LHCN-M2 (cell line): ENCODE measurements at regions not wholly inside any gene's neighbourhood (a gene's known extent, or its start where the extent isn't known, plus 50 kb on each side); places are given as distances from the start of the nearest gene placed in this dataset.

Experiments used
- DNase-seq: peaks from one replicate; pipeline ENCODE4 v3.0.0-alpha.2; 2012; ENCODE audit warnings: low read depth

DNA sequence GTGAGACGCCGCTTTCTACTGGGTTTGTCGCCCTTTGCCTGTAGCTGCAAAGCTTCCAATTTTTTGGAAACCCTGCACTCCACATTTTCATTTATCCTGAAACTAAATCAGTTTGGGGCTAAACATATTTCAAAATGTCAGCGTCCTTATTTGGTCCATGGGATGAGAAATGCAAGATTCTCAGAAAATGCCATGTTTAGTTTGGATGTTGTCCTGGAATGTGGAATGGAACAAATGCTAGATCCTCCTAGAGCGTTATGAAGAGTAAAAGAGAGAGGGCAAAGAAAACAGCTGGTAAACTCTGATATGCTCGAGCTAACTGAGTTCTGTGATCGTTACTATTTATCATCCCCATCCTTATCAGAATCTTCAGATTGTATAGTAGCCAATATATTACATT lies 236.9 kb downstream of the KLF6 start:
- DNase-seq = peak; percentile 32

- DNase-seq = no peak
These were observed 240.4 kb downstream of the KLF6 start for GRCh38 chr10:3544561-3544960.

- DNase-seq = peak; percentile 78
These were observed 242.8 kb downstream of the KLF6 start for GRCh38 chr10:3542185-3542611.

DNA sequence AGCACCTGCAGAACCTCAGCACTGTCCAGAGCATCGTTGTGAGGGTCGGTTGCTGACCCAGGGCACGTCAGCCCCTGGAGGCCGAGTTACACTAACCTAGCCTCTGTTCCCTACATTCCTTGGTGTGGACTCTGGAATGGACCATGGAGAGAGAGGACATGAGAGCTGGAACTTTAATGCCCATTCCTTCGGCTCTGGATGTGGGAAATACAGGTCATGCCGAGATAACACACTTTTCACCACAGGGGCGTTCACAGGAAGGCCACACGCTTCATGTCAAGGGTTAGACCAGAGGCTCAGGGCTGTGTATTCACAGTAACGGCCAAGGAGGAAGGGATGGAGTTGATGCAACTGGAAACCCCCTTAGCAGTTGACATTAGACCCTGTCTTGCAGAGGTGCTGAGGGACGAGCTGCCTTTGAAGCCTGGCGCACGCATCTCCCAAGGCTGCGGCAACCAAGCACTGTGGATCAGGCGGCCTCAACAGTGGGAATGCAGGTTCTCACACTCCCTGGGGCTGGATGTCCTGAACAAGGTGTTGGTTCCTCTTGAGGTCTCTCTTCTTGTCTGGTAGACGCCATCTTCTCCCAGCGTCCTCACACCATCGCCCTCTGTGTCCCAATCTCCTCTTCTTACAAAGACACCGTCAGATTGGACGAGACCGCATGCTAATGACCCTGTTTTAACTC lies 245.2 kb downstream of the KLF6 start:
- no peak for DNase-seq

- DNase-seq = peak; percentile 86
These were observed 246.1 kb downstream of the KLF6 start for GRCh38 chr10:3538656-3539531.

DNA sequence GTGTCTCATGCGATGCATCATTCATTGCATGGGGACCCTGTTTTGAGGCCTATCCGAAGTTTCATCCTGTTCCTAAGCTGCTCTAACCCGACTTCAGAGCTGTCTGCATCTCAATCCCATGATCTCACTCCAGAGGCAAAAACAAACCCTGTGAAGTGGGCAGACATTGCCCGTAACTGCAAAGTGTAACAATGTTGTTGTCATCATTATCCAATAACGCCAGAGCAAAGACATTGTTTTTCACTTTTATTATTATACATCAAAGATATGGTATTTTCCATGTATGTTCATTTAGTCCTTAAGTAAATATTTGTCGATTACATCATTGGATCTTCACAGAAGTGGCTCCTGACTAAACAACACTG lies 246.7 kb downstream of the KLF6 start:
- peak; percentile 12 for DNase-seq

DNA sequence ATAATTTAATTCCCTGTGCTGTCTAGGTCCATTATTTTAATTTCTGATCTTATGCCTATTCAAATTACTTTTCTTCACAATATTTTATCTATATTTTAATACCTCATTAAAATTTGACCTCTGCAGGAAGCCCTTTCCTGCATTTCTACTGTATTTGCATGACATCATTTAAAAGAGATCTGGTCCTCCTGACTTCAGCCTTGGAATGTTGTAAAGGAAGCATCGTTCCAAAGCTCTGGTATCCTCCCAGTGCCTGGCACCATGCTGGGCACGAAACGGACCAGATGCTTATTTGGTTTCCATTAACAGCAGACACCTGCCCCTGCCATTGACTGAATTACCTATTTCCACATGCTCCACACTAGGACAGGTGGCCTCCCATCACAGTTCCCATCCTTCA lies 247.5 kb downstream of the KLF6 start:
- DNase-seq = no peak

DNA sequence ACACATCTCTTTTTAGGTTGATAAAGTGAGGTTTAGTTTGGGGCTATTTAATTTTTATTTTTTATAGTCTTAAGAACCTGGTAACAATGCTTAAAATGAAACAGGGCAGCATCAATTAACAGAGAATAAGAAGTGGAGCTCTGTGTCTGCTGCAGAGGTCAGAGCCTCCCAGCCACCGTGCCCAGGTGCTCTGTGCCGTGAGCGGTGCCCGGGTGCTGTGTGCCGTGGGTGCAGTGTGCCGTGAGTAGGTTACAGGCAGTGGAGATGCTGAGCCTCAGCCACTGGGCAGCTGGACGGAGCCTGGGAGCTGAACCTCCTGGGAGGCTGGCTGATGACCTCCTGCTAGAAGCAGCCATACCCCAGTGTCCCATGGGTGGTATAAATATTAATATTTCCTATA lies 250.0 kb downstream of the KLF6 start:
- no peak for DNase-seq

DNA sequence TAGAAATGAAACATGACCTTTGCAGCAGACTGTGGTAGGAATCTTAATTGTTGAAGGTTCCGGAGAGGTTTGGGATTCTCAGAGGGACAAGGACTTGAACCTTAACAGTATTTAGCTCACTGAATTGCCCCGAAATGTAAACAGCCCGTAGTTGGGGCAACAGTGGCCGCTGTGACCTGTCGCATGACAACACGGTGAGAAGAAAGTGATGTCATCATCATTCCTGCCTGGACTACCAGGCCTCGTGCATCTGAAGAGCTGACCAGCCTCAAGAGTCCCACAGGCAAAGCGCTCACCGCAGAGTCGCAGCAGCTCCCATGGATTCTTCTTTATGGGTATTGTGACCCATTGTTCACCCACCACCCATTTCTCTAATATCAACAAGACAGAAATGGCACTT lies 250.6 kb downstream of the KLF6 start:
- DNase-seq = no peak

GRCh38 chr10:3533296-3533695 lies 251.7 kb downstream of the KLF6 start:
- no peak for DNase-seq

- peak; percentile 67 for DNase-seq
These were observed 252.4 kb downstream of the KLF6 start for GRCh38 chr10:3532644-3533043.

GRCh38 chr10:3531670-3532069 lies 253.3 kb downstream of the KLF6 start:
- no peak for DNase-seq

DNA sequence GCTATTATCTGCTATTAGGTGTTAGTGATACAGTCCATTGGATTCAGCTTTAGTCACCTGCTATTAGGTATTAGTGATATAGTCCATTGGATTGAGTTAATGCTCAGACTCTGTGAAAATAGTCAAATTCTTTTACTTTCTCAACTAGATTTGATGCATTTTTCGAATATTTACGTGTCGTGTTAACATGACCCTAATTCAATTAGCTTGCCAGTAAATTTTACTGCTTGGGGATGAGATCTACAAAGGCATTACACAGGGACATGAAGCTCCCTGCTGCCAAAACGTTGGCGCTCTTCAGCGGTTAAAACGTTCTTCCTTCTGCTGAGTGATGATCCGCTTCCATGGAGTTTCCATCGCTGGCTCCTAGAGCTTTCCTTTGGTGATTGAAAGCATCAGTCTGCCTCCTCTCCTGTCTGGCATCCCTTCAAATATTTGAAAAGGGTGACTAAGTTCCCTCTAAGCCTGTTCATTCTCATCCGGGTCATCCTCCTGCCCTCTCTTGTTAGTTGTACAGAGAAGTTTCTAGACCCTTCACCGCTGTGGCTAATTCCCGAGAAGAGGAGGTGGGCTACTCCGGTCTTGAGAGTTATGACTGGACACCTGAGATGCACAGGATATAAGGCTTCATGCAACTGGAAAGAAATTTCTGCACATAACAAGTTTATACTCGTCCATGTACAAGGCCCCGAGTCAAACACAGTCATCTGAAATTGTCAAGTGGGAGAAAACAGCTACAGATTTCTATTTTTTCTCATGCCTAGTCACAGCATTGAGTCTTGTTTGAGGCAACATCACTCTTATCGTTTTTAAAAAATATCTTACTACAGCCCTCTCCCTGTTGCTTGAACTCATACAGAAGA lies 254.0 kb downstream of the KLF6 start:
- peak; percentile 23 for DNase-seq

DNA sequence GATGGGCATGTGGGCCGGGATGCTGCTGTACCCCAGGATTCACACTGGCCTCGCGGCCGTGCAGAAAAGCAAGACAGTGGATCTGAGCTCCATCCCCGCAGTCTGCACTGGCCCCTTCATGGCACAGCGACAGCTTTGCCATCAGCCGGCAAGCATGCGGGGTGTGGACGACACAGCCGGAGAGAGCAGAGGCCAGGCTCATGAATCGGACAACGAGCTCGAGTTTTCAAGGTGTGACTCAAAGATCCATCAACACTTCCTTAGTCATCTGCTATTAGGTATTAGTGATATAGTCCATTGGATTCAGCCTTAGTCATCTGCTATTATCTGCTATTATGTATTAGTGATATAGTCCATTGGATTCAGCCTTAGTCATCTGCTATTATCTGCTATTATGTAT lies 254.7 kb downstream of the KLF6 start:
- no peak for DNase-seq

GRCh38 chr10:3529691-3530090 lies 255.3 kb downstream of the KLF6 start:
- DNase-seq = no peak

GRCh38 chr10:3528823-3529403 lies 256.1 kb downstream of the KLF6 start:
- DNase-seq = no peak

- no peak for DNase-seq
These were observed 256.7 kb downstream of the KLF6 start for GRCh38 chr10:3528271-3528670.

DNA sequence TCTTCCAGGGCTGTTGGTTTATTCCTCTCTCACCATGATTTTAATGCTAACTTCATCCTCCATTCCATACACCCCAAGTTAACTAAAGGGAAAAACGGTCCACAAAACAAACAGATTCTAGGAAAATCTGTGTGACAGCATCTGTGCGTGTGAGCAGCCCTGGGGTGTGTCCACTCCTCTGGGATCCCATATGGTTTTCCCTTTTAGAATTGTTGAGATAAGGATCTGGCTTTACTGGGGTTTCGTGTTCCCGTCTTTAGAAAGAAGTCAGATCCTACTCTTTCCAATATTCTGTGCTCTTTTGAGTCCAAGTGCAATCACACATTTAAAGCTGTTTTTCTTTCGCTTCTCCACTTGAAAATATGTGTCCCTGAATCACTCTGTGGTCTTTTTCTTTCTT lies 257.1 kb downstream of the KLF6 start:
- no peak for DNase-seq

DNA sequence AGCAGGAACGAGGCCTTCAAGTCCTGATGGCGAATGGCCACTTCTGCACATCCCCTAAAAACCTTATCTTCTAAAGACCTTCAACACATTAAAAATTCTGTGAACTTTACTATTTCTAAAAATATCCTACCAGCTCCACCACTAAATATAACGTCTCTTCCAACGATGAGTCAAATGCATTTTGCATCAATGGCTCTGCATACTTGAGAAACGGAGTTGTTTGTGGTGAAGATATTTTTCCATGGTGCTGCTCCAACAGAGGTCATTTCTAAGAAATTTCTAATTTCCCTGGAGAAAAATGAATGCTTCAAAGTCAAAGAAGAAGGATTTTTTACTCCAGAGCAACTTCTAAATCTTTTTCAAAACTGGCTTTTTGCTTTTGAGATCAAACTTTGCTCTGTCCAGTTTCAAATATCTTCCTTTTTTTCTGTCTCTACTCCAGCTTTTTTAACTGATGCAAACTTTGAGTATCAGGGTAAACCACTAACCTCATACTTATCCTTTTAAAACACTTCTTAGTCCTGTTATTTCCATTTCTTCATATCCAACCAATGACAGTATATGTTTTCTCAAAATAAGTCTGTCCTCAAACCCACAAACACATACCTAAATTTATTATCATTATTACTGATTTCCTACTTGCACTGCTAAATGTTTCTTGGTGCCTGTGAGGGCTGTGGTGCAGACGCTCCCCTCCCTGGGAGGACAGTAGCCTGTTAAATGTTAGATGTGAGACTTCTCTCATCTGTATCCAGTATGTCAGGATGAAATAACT lies 258.1 kb downstream of the KLF6 start:
- peak; percentile 80 for DNase-seq

GRCh38 chr10:3525832-3526449 lies 259.1 kb downstream of the KLF6 start:
- DNase-seq = peak; percentile 97
